Daoy (cell line): ENCODE measurements at regions not wholly inside any gene's neighbourhood (a gene's known extent, or its start where the extent isn't known, plus 50 kb on each side); places are given as distances from the start of the nearest gene placed in this dataset.
"Not testable (repeated sequence)": the region's sequence is repeated elsewhere in the genome, so short reads cannot be mapped to it uniquely, and the experiment has no call there.

Source experiments
- DNase-seq: peaks from one replicate; pipeline ENCODE4 v3.0.0-alpha.2; 2015; ENCODE audit warnings: low read depth

GRCh38 chr1:238465449-238465848, 574.7 kb upstream of the ZP4 start:
- no peak for DNase-seq

- no peak for DNase-seq
Measured at GRCh38 chr1:238458899-238459298, 568.2 kb upstream of the ZP4 start.

GRCh38 chr1:238457610-238458009, 566.9 kb upstream of the ZP4 start:
- no peak for DNase-seq

- DNase-seq, result no peak
Measured at GRCh38 chr1:238451781-238452310, 561.1 kb upstream of the ZP4 start.

- no peak for DNase-seq
Measured at GRCh38 chr1:238450976-238451375, 560.3 kb upstream of the ZP4 start.

GRCh38 chr1:238443687-238444086, 553.0 kb upstream of the ZP4 start:
- no peak for DNase-seq

GRCh38 chr1:238439511-238439910, 548.8 kb upstream of the ZP4 start:
- DNase-seq, result no peak

- no peak for DNase-seq
Measured at GRCh38 chr1:238438311-238439270, 547.9 kb upstream of the ZP4 start.

- not testable (repeated sequence) for DNase-seq
Measured at GRCh38 chr1:238429703-238430102, 539.0 kb upstream of the ZP4 start.

GRCh38 chr1:238419209-238419608, 528.5 kb upstream of the ZP4 start:
- no peak for DNase-seq

- DNase-seq, result peak; percentile 21
Measured at GRCh38 chr1:238409932-238410331, 519.2 kb upstream of the ZP4 start.

GRCh38 chr1:238409191-238409850, 518.6 kb upstream of the ZP4 start:
- DNase-seq, result peak; percentile 83

- no peak for DNase-seq
Measured at GRCh38 chr1:238408737-238409136, 518.0 kb upstream of the ZP4 start.

GRCh38 chr1:238406098-238406860, 515.6 kb upstream of the ZP4 start:
- DNase-seq, result no peak

- no peak for DNase-seq
Measured at GRCh38 chr1:238404921-238405320, 514.2 kb upstream of the ZP4 start.

GRCh38 chr1:238404481-238404880, 513.8 kb upstream of the ZP4 start:
- no peak for DNase-seq

- DNase-seq, result no peak
Measured at GRCh38 chr1:238401144-238401543, 510.4 kb upstream of the ZP4 start.

GRCh38 chr1:238399558-238399957, 508.8 kb upstream of the ZP4 start:
- DNase-seq, result no peak

- DNase-seq, result no peak
Measured at GRCh38 chr1:238396140-238396539, 505.4 kb upstream of the ZP4 start.

- peak; percentile 11 for DNase-seq
Measured at GRCh38 chr1:238384381-238384780, 493.7 kb upstream of the ZP4 start.

- no peak for DNase-seq
Measured at GRCh38 chr1:238380167-238380566, 489.4 kb upstream of the ZP4 start.

GRCh38 chr1:238379446-238379845, 488.7 kb upstream of the ZP4 start:
- not testable (repeated sequence) for DNase-seq
